DOHH2 (cell line): ENCODE measurements at regions not wholly inside any gene's neighbourhood (a gene's known extent, or its start where the extent isn't known, plus 50 kb on each side); places are given as distances from the start of the nearest gene placed in this dataset.

ENCODE experiments used
- H3F3A ChIP-seq: fragments of 200-600 bp; sonication (generic), shearing (Covaris generic); 2 replicates; pipeline ENCODE4 v1.6.0; 2016; ENCODE audit warnings: antibody characterized with exemption, mild to moderate bottlenecking; ENCODE audit not compliant: control insufficient read depth, insufficient read depth
- H3K27ac ChIP-seq: fragments of 200-600 bp; sonication (generic); 2 replicates; pipeline ENCODE4 v1.5.1; 2014; ENCODE audit warnings: low read depth, mild to moderate bottlenecking, low read length, moderate library complexity
- H3K27me3 ChIP-seq: fragments of 200-600 bp; sonication (generic); 2 replicates; pipeline ENCODE4 v1.6.1; 2014; ENCODE audit warnings: mild to moderate bottlenecking, low read length, mixed read lengths; ENCODE audit not compliant: control insufficient read depth
- H3K36me3 ChIP-seq: fragments of 200-600 bp; sonication (generic); 2 replicates; pipeline ENCODE4 v1.6.1; 2014; ENCODE audit warnings: mild to moderate bottlenecking, low read length, moderate library complexity, mixed read lengths; ENCODE audit not compliant: control insufficient read depth
- H3K4me1 ChIP-seq: fragments of 200-600 bp; sonication (generic); 2 replicates; pipeline ENCODE4 v1.6.1; 2014; ENCODE audit warnings: mild to moderate bottlenecking, low read length, mixed read lengths; ENCODE audit not compliant: control insufficient read depth
- H3K4me2 ChIP-seq: fragments of 200-600 bp; sonication (generic); 2 replicates; pipeline ENCODE4 v1.6.0; 2014; ENCODE audit warnings: mild to moderate bottlenecking, low read length, moderate library complexity
- H3K4me3 ChIP-seq: fragments of 200-600 bp; sonication (generic); 2 replicates; pipeline ENCODE4 v1.5.1; 2014; ENCODE audit warnings: mild to moderate bottlenecking, low read length, mixed read lengths
- H3K79me2 ChIP-seq: fragments of 200-600 bp; sonication (generic); 2 replicates; pipeline ENCODE4 v1.6.1; 2014; ENCODE audit warnings: mild to moderate bottlenecking, low read length, mixed read lengths; ENCODE audit not compliant: control insufficient read depth
- H3K9me2 ChIP-seq: fragments of 200-600 bp; sonication (generic); replicated peaks from 2 replicates; pipeline ENCODE4 v1.6.1; 2014; ENCODE audit warnings: mild to moderate bottlenecking, low read length, mixed read lengths; ENCODE audit not compliant: control insufficient read depth
- H3K9me3 ChIP-seq: fragments of 200-600 bp; sonication (generic); 2 replicates; pipeline ENCODE4 v1.6.1; 2014; ENCODE audit warnings: antibody characterized with exemption, low read length, mixed read lengths; ENCODE audit not compliant: control insufficient read depth, insufficient read depth
- H4K20me1 ChIP-seq: fragments of 200-600 bp; sonication (generic); 2 replicates; pipeline ENCODE4 v1.6.0; 2014; ENCODE audit warnings: low read depth, mild to moderate bottlenecking, antibody characterized with exemption, low read length, moderate library complexity; ENCODE audit not compliant: control insufficient read depth, insufficient read depth
- CTCF ChIP-seq: fragments of 200-600 bp; sonication (generic); IDR thresholded peaks from one replicate; pipeline ENCODE4 v1.5.1; 2014; ENCODE audit warnings: antibody characterized with exemption, mild to moderate bottlenecking, low read depth, low read length; ENCODE audit not compliant: poor library complexity, severe bottlenecking
- EZH2phosphoT487 ChIP-seq: fragments of 200-600 bp; sonication (generic); IDR thresholded peaks from 2 replicates; pipeline ENCODE4 v1.6.1; 2017; ENCODE audit warnings: borderline replicate concordance, mild to moderate bottlenecking, antibody characterized with exemption, low read length, moderate library complexity, mixed read lengths

GRCh38 chr5:20434786-20435185, 446.8 kb upstream of the CDH18 start:
- no peak for TF ChIP-seq EZH2phosphoT487
- no peak for TF ChIP-seq CTCF
- H4K20me1 ChIP-seq, result no peaks in the 10 kb centered on the region
- H3K4me2 ChIP-seq, result no peak overlapping the region
- no peak overlapping the region for H3K4me3 ChIP-seq
- no peak overlapping the region for H3K27ac ChIP-seq
- H3K36me3 ChIP-seq, result no peaks in the 10 kb centered on the region
- no peaks in the 10 kb centered on the region for H3K9me3 ChIP-seq
- H3F3A ChIP-seq, result no peaks in the 10 kb centered on the region
- no peaks in the 10 kb centered on the region for H3K79me2 ChIP-seq
- no peaks in the 10 kb centered on the region for H3K27me3 ChIP-seq
- no peaks in the 10 kb centered on the region for H3K4me1 ChIP-seq
- H3K9me2 ChIP-seq, result no peaks in the 10 kb centered on the region

GRCh38 chr5:20420991-20421595, 433.1 kb upstream of the CDH18 start:
- H3K4me1 ChIP-seq, result no peaks in the 10 kb centered on the region
- H3F3A ChIP-seq, result no peaks in the 10 kb centered on the region
- no peaks in the 10 kb centered on the region for H4K20me1 ChIP-seq
- no peaks in the 10 kb centered on the region for H3K9me2 ChIP-seq
- no peak for TF ChIP-seq CTCF
- TF ChIP-seq EZH2phosphoT487, result no peak
- H3K27ac ChIP-seq, result no peak overlapping the region
- no peak overlapping the region for H3K4me2 ChIP-seq
- H3K4me3 ChIP-seq, result no peak overlapping the region
- H3K27me3 ChIP-seq, result no peaks in the 10 kb centered on the region
- H3K79me2 ChIP-seq, result no peaks in the 10 kb centered on the region
- no peaks in the 10 kb centered on the region for H3K36me3 ChIP-seq
- no peaks in the 10 kb centered on the region for H3K9me3 ChIP-seq
